WI38 (cell line): ENCODE measurements at regions not wholly inside any gene's neighbourhood (a gene's known extent, or its start where the extent isn't known, plus 50 kb on each side); places are given as distances from the start of the nearest gene placed in this dataset.

ENCODE experiments used
- H3K4me3 ChIP-seq: 2 replicates; pipeline ENCODE4 v1.5.1; 2011; ENCODE audit warnings: low read depth, mild to moderate bottlenecking, control low read depth, low read length
- TF ChIP-seq, protein P1 (sequence below): IDR thresholded peaks from 2 replicates; pipeline ENCODE4 v1.5.1; 2012; ENCODE audit warnings: low read depth, mild to moderate bottlenecking, control low read depth, low read length

DNA sequence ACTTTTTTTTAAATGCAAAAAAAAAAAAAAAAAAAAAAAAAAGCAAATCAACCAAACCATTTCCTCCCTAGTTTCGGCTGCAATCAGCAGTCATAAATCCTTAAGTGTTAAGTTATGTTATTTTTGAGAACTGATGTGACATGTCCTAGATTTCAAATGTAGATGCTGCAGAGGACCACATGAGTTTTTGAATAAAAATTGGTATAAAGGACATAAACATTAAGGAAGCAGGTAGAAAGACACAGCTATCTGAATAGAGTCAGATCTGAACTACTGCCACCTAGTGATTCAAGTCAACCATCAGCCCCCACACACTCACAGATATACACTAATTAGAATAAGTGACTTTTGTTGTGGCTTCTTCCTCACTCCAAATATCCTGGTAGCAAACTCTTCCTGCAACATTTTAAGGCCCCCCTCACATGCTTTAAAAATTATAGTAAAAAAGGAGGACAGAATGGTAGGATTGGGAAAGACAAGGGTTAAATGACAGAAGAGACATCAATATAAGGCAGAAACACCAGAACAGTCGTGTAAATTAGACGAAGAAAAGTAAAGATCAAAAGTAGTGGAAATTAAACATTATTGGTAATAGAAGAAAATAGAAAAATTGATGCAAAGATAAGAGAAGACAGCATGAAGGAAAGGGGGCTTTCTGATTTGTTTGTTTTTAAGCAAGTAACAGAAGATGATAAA is 394.5 kb upstream of the ATP2B1 start:
- no peak overlapping the region for H3K4me3 ChIP-seq
- TF ChIP-seq, protein P1, sequence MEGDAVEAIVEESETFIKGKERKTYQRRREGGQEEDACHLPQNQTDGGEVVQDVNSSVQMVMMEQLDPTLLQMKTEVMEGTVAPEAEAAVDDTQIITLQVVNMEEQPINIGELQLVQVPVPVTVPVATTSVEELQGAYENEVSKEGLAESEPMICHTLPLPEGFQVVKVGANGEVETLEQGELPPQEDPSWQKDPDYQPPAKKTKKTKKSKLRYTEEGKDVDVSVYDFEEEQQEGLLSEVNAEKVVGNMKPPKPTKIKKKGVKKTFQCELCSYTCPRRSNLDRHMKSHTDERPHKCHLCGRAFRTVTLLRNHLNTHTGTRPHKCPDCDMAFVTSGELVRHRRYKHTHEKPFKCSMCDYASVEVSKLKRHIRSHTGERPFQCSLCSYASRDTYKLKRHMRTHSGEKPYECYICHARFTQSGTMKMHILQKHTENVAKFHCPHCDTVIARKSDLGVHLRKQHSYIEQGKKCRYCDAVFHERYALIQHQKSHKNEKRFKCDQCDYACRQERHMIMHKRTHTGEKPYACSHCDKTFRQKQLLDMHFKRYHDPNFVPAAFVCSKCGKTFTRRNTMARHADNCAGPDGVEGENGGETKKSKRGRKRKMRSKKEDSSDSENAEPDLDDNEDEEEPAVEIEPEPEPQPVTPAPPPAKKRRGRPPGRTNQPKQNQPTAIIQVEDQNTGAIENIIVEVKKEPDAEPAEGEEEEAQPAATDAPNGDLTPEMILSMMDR, result no peak; the same call in 1 of the 2 replicates

DNA sequence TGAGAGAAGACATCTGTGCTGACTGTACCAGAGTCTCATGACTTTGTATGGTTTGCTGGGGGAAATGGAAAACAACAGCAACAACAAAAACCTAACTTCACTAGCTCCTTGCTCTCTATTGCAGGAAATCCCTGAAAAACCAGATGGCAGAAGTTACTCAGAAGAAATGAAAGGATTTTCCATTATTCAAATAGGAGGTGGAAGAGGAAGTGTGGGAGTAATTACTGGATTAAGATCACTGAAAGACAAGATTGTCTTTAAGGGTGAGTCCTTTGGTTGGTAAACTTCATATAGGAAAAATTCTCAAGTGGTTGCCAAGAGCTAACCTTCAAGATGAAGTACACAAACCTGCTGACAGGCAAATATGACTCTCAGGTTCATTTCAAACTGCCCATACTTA is 391.9 kb upstream of the ATP2B1 start:
- TF ChIP-seq, protein P1, result no peak
- no peak overlapping the region for H3K4me3 ChIP-seq

DNA sequence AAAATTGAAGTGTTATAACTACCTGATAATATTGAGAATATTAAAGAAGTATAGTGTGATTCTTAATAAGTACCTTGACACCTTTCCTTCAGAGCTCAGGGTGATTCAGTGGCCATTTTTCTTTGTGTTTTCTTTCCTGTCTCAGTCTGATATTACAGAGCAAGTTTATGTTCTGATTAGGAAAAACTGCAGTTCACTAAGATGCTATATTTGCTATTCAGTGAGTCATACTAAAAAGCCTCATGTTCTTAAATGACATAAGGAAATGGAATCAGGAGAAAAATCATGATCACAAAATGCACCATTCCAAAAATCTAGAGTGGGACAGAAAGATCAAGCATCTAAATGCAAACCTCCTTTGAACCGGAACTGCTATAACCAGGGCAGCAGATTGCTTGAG is 390.6 kb upstream of the ATP2B1 start:
- TF ChIP-seq, protein P1, result no peak
- no peak overlapping the region for H3K4me3 ChIP-seq

DNA sequence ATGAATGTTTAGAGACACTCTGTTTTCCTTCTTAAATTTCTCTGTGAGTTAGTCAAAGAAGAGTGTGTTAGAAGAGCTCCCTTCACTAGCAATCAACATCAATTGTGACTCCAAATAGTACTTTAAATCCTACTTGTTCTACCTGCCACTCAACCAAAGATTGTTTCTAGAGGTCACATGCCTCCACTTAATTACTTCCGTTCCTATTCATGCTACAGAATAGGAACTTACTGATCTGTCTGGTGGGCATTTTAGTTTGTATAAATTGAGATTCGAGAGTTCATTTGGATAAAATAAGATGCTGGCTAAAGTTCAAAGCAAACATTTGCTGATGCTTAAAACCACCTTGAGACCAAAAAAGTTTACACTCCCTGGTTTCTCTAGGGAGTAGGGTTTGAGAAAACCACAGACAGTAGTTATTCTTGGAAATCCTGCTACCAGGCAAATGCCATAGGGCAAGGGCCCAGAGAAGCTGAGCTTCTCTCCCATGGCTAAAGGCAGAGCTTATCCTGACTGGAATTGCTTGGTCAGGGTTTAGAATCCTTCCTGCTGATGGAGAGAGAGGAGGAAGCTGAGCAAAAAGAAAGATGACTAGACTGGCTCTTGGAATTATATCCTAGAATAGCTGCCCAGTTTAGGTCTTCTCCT is 389.6 kb upstream of the ATP2B1 start:
- TF ChIP-seq, protein P1, result no peak
- H3K4me3 ChIP-seq, result no peak overlapping the region

DNA sequence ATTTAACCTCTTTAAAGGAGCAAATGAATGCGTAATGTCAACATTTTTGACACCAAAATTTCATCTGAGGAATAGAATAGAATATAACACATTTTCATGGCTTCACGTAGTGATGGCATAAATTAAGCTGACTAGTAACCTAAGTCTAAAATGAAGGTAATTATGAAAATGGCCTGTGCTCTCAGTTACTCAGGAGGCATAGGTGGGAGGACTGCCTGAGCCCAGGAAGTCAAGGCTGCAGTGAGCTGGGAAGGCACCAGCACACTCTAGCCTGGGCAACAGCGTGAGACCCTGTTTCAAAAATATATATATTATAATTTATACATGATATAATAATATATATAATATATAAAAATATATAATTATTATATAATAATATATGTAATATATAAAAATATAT is 383.2 kb upstream of the ATP2B1 start:
- TF ChIP-seq, protein P1, result no peak
- H3K4me3 ChIP-seq, result no peak overlapping the region

DNA sequence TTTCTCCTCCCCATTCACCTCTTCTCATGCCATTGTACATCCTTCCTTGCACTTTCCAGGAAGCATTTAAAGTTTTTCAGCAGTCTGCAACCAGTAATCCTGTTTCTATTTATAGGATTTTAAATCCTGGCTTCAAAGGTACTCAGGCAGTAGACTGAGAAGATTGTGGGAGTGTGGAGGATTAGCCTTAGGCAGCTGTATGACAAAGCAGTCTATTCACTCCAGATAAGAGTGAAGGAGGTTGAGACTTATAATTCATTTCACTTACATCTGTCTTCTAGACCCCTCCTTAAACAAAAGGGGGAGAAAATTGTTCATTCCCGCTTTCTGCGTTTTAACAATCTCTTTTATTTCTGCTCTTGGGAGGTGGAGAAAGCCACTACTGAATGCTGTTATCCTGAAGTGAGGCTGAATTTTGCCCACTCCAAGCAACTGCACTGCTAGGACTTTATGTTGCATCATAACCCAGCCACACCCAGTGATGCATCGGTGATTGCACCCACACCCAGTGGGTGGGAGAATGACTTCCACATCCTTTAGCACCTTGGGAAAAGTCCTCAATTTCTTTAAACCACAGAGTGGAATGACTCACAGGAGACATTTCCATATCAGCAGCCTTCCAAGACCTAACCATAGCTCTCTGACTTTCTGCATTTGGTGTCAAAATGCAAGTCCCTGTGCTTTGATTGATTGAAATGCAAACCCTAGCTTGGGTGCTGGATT is 382.5 kb upstream of the ATP2B1 start:
- H3K4me3 ChIP-seq, result no peak overlapping the region
- TF ChIP-seq, protein P1, result no peak

DNA sequence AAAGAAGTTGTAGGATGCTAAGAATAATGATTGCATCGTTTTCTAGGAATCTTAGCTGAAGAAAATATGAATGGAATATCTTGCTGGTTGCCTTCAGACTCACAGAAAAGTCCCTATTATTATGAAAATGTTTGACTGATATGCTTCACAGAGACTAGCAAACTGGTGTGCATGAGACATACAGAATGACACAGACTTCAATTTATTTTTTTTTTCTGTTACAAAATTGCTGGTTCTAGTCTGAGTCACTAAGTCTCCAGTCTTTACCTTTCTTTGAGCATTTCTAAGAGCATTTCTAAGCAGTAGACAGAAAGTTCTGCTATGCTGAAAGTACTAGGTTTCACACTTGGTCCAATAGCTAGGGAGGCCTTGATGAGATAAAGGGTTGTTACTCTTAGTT is 377.6 kb upstream of the ATP2B1 start:
- TF ChIP-seq, protein P1, result no peak
- no peak overlapping the region for H3K4me3 ChIP-seq
